ENCODE measurements at regions not wholly inside any gene's neighbourhood (a gene's known extent, or its start where the extent isn't known, plus 50 kb on each side); places are given as distances from the start of the nearest gene placed in this dataset.

- no peak for DNase-seq (ENCODE audit: low read depth, low spot score)
- no TSS peak for BruUV-seq (replicated peaks)
- TF ChIP-seq SIN3A (IDR thresholded peaks at IDR 0.05; ENCODE audit: borderline replicate concordance, insufficient read depth, low read depth, low read length), result no peak
- TF ChIP-seq TCF7L2 (IDR thresholded peaks at IDR 0.05; ENCODE audit: low read depth, low read length), result no peak
- TF ChIP-seq POLR2AphosphoS5 (IDR thresholded peaks at IDR 0.05; ENCODE audit: low read depth, low read length), result no peak
- TF ChIP-seq, protein P1, sequence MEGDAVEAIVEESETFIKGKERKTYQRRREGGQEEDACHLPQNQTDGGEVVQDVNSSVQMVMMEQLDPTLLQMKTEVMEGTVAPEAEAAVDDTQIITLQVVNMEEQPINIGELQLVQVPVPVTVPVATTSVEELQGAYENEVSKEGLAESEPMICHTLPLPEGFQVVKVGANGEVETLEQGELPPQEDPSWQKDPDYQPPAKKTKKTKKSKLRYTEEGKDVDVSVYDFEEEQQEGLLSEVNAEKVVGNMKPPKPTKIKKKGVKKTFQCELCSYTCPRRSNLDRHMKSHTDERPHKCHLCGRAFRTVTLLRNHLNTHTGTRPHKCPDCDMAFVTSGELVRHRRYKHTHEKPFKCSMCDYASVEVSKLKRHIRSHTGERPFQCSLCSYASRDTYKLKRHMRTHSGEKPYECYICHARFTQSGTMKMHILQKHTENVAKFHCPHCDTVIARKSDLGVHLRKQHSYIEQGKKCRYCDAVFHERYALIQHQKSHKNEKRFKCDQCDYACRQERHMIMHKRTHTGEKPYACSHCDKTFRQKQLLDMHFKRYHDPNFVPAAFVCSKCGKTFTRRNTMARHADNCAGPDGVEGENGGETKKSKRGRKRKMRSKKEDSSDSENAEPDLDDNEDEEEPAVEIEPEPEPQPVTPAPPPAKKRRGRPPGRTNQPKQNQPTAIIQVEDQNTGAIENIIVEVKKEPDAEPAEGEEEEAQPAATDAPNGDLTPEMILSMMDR (IDR thresholded peaks at IDR 0.05), result no peak
- TF ChIP-seq REST (IDR thresholded peaks at IDR 0.05; ENCODE audit: insufficient read depth in 1 of 2, low read depth in 2 of 2, low read length in 1 of 2), result no peak
- no peaks in the 10 kb centered on the region for H3K9me3 ChIP-seq (ENCODE audit: control insufficient read depth, insufficient read depth, low read depth, low read length)
- CTCF ChIA-PET, result no interaction called here
- no peaks in the 10 kb centered on the region; the same call in 1 of the 2 replicates for H3K27me3 ChIP-seq (ENCODE audit: control insufficient read depth, insufficient read depth, low read length)
- in situ Hi-C loops (cut with HindIII; ENCODE audit: low pct_unique_long_range_greater_than_20kb, low sequenced_read_pairs), result no loop called here
- intact Hi-C loops (cut with micrococcal nuclease; ENCODE audit: unreplicated experiment), result no loop called here
- H3K4me3 ChIP-seq (ENCODE audit: low read depth in 2 of 2, low read length in 2 of 2), result no peak overlapping the region
- no peak for ATAC-seq
- POLR2A ChIA-PET, result no interaction called here
- no peaks in the 10 kb centered on the region for H3K36me3 ChIP-seq (ENCODE audit: control insufficient read depth, insufficient read depth, low read length)
- H3K4me1 ChIP-seq (ENCODE audit: control insufficient read depth, insufficient read depth, low read length), result no peaks in the 10 kb centered on the region
- no peak overlapping the region for H3K27ac ChIP-seq (ENCODE audit: low read length)
Observed at GRCh38 chr18:8504880-8505435, 104.3 kb upstream of the RAB12 start.

DNA sequence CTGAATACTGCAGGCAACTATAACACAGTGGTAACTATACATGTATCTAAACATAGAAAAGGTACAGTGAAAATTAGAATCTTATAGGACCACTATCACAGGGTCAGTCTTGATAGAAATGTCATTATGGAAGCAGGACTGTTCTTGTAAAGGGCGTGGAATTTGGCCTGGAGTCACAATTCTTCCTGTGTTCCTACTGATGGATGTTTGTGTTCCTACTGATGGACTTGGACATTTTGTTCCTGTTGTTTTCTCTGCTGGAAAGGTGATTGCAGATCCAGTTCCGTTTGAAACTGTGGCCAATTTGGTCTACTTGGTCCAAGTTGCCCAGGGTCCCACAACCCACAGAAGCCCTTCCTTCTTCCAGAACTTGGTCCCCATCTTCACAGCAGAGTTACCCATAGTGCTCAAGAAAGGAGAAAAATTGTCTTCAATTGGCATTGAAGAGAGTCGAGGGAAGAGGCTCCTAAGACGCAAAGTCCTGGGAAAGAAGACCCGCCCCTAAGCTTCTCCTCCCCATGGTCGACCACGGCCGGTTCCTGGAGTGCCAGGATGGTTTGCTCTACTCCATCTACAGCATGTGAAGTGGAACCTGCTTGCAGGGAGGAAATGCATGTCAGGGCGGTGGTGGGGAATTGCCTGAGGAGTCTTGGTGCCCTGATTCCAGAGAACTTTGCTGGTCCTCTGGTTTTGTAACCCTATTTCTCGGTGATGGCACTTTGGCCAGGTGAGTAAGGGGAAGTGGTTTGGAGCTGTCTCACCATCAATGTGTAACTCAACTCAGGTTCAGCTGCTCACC is 102.8 kb upstream of the RAB12 start:
- H3K27me3 ChIP-seq (ENCODE audit: control insufficient read depth, insufficient read depth, low read length), result peaks cover 2% of the 10 kb centered on the region
- H3K4me1 ChIP-seq (ENCODE audit: control insufficient read depth, insufficient read depth, low read length), result no peaks in the 10 kb centered on the region
- ChIA-PET POLR2A (no interaction called here), CTCF (interaction anchor here (0.6 kb wide), 1 partner anchor 110 kb away, joined by 4 read pairs; no protein-coding TSS in a partner anchor)
- no peak overlapping the region for H3K4me3 ChIP-seq (ENCODE audit: low read depth in 2 of 2, low read length in 2 of 2)
- in situ Hi-C loops (cut with HindIII; ENCODE audit: low pct_unique_long_range_greater_than_20kb, low sequenced_read_pairs), result no loop called here
- TF ChIP-seq SIN3A (IDR thresholded peaks at IDR 0.05; ENCODE audit: borderline replicate concordance, insufficient read depth, low read depth, low read length) (no peak), TCF7L2 (IDR thresholded peaks at IDR 0.05; ENCODE audit: low read depth, low read length) (no peak), REST (IDR thresholded peaks at IDR 0.05; ENCODE audit: insufficient read depth in 1 of 2, low read depth in 2 of 2, low read length in 1 of 2) (no peak), POLR2AphosphoS5 (IDR thresholded peaks at IDR 0.05; ENCODE audit: low read depth, low read length) (no peak)
- TF ChIP-seq, protein P1 (IDR thresholded peaks at IDR 0.05), result no peak
- no peak for ATAC-seq
- intact Hi-C loops (cut with micrococcal nuclease; ENCODE audit: unreplicated experiment), result no loop called here
- DNase-seq (ENCODE audit: low read depth, low spot score), result no peak
- H3K27ac ChIP-seq (ENCODE audit: low read length), result no peak overlapping the region
- no TSS peak for BruUV-seq (replicated peaks)
- H3K9me3 ChIP-seq (ENCODE audit: control insufficient read depth, insufficient read depth, low read depth, low read length), result no peaks in the 10 kb centered on the region
- no peaks in the 10 kb centered on the region for H3K36me3 ChIP-seq (ENCODE audit: control insufficient read depth, insufficient read depth, low read length)
